Tibial nerve (tissue), 3 donors: ENCODE measurements at regions not wholly inside any gene's neighbourhood (a gene's known extent, or its start where the extent isn't known, plus 50 kb on each side); places are given as distances from the start of the nearest gene placed in this dataset.

Experiments used
- EP300 ChIP-seq, 2 donors: sonication (generic); formaldehyde crosslinking; IDR thresholded peaks; one replicate each; pipeline ENCODE4 v1.6.1; 2017; ENCODE audit warnings: antibody characterized with exemption in 2 of 2, mild to moderate bottlenecking in 1 of 2
- POLR2A ChIP-seq, 2 donors: fragments of 450-650 bp; IDR thresholded peaks; one replicate each; pipeline ENCODE4 v1.6.1; 2017; ENCODE audit warnings: antibody characterized with exemption in 2 of 2, mild to moderate bottlenecking in 2 of 2, moderate library complexity in 2 of 2

- TF ChIP-seq EP300 (IDR thresholded peaks at IDR 0.05) = no peak
- TF ChIP-seq POLR2A (IDR thresholded peaks at IDR 0.05) = no peak
These were observed 187.5 kb upstream of the ZBED5 start for GRCh38 chr11:11045156-11045930.
